Epithelial cell of proximal tubule (primary cell): ENCODE measurements at regions not wholly inside any gene's neighbourhood (a gene's known extent, or its start where the extent isn't known, plus 50 kb on each side); places are given as distances from the start of the nearest gene placed in this dataset.

Experiments used
- DNase-seq: peaks from one replicate; pipeline ENCODE4 v3.0.0-alpha.2; 2011; ENCODE audit warnings: low read depth
- H3K4me3 ChIP-seq: 2 replicates; pipeline ENCODE4 v1.5.1; 2011; ENCODE audit warnings: low read depth, mild to moderate bottlenecking, low read length
- CTCF ChIP-seq: conservative IDR thresholded peaks from 2 replicates; pipeline ENCODE4 v1.5.1; 2012; ENCODE audit warnings: low read depth, mild to moderate bottlenecking, low read length

GRCh38 chr5:7000310-7000709 lies 287.1 kb downstream of the TENT4A start:
- DNase-seq: no peak
- TF ChIP-seq CTCF: no peak
- H3K4me3 ChIP-seq: no peak overlapping the region

GRCh38 chr5:7010591-7010990 lies 297.4 kb downstream of the TENT4A start:
- no peak overlapping the region for H3K4me3 ChIP-seq
- DNase-seq: no peak
- no peak for TF ChIP-seq CTCF

- H3K4me3 ChIP-seq: no peak overlapping the region
- TF ChIP-seq CTCF: no peak
- no peak for DNase-seq
Measured at GRCh38 chr5:7012057-7012456, 298.8 kb downstream of the TENT4A start.

GRCh38 chr5:7014611-7015010 lies 301.4 kb downstream of the TENT4A start:
- no peak overlapping the region for H3K4me3 ChIP-seq
- DNase-seq: no peak
- no peak for TF ChIP-seq CTCF

GRCh38 chr5:7015586-7016256 lies 302.5 kb downstream of the TENT4A start:
- DNase-seq: no peak
- peak; percentile 13 for TF ChIP-seq CTCF
- no peak overlapping the region for H3K4me3 ChIP-seq

- DNase-seq: no peak
- H3K4me3 ChIP-seq: no peak overlapping the region
- TF ChIP-seq CTCF: no peak
Measured at GRCh38 chr5:7016999-7017747, 303.9 kb downstream of the TENT4A start.

- no peak for DNase-seq
- no peak for TF ChIP-seq CTCF
- no peak overlapping the region for H3K4me3 ChIP-seq
Measured at GRCh38 chr5:7018198-7018597, 305.0 kb downstream of the TENT4A start.
